Gastroesophageal sphincter (tissue), 4 donors: ENCODE measurements at regions not wholly inside any gene's neighbourhood (a gene's known extent, or its start where the extent isn't known, plus 50 kb on each side); places are given as distances from the start of the nearest gene placed in this dataset.

Experiments used
- ATAC-seq: fragments of 150-250 bp; one replicate; pipeline ENCODE4 v1.9.1; 2016; ENCODE audit warnings: mild to moderate bottlenecking, moderate library complexity
- H3K27ac ChIP-seq, 4 donors: fragments of 200-600 bp; sonication (generic) in 3 of 4; 1 replicate in 3 of 4; 2 replicates in 1 of 4; pipeline ENCODE4 v1.5.1; 2016 to 2019
- H3K27me3 ChIP-seq: fragments of 200-600 bp; sonication (generic); one replicate; pipeline ENCODE4 v1.5.1; 2019
- H3K36me3 ChIP-seq, 2 donors: fragments of 200-600 bp; sonication (generic); one replicate each; pipeline ENCODE4 v1.5.1; 2019; ENCODE audit warnings: control low read depth in 1 of 2
- H3K4me1 ChIP-seq, 3 donors: fragments of 200-600 bp; sonication (generic); 1 replicate in 2 of 3; 2 replicates in 1 of 3; pipeline ENCODE4 v1.5.1; 2016 to 2019; ENCODE audit warnings: control low read depth in 2 of 3
- H3K4me3 ChIP-seq, 2 donors: fragments of 200-600 bp; sonication (generic); one replicate each; pipeline ENCODE4 v1.5.1; 2019; ENCODE audit warnings: mild to moderate bottlenecking in 1 of 2, moderate library complexity in 1 of 2
- H3K9me3 ChIP-seq, 3 donors: fragments of 200-600 bp; sonication (generic); one replicate each; pipeline ENCODE4 v1.5.1; 2017 to 2019; ENCODE audit warnings: control low read depth in 2 of 3
- CTCF ChIP-seq, 4 experiments: fragments of 200-600 bp in 2 of 4; fragments of 450-650 bp in 2 of 4; sonication (generic) in 1 of 4; IDR thresholded peaks; one replicate each; pipeline ENCODE4 v1.5.1; 2017 to 2019; ENCODE audit warnings: antibody characterized with exemption in 4 of 4, mild to moderate bottlenecking in 2 of 4, moderate library complexity in 2 of 4
- EP300 ChIP-seq: sonication (generic); formaldehyde crosslinking; IDR thresholded peaks from one replicate; pipeline ENCODE4 v1.6.1; 2017; ENCODE audit warnings: antibody characterized with exemption, mild to moderate bottlenecking
- POLR2A ChIP-seq, 2 donors: fragments of 450-650 bp; IDR thresholded peaks; one replicate each; pipeline ENCODE4 v1.6.1; 2017; ENCODE audit warnings: antibody characterized with exemption in 2 of 2, mild to moderate bottlenecking in 2 of 2, moderate library complexity in 1 of 2
- POLR2AphosphoS5 ChIP-seq: sonication (generic); formaldehyde crosslinking; IDR thresholded peaks from one replicate; pipeline ENCODE4 v1.6.1; 2017; ENCODE audit warnings: antibody characterized with exemption
- WGBS, 2 donors: methylation state at CpG; one replicate each; pipeline ENCODE4 v1.1.5; 2018; ENCODE audit warnings: low coverage in 1 of 2; 5-methylcytosine and 5-hydroxymethylcytosine counted together

- Histone ChIP-seq H3K4me1 (no peaks in the 10 kb centered on the region), H3K4me3 (no peak overlapping the region), H3K27me3 (no peaks in the 10 kb centered on the region), H3K36me3 (no peaks in the 10 kb centered on the region), H3K27ac (no peak overlapping the region), H3K9me3 (no peaks in the 10 kb centered on the region)
- no peak for TF ChIP-seq EP300
- TF ChIP-seq CTCF (IDR thresholded peaks at IDR 0.05): no peak
- TF ChIP-seq POLR2AphosphoS5: no peak
- TF ChIP-seq POLR2A (IDR thresholded peaks at IDR 0.05): no peak
- ATAC-seq: no peak
- WGBS, 2 donors: 66 to 86% methylated on average over 1 to 2 of the region's 2 CpGs
Observed at GRCh38 chr14:58977366-58977765, 211.1 kb upstream of the DAAM1 start.

GRCh38 chr14:58978343-58978742 is 210.1 kb upstream of the DAAM1 start:
- Histone ChIP-seq H3K27ac (no peak overlapping the region), H3K4me1 (no peaks in the 10 kb centered on the region), H3K36me3 (no peaks in the 10 kb centered on the region), H3K27me3 (no peaks in the 10 kb centered on the region), H3K9me3 (no peaks in the 10 kb centered on the region), H3K4me3 (no peak overlapping the region)
- no peak for TF ChIP-seq POLR2AphosphoS5
- TF ChIP-seq CTCF (IDR thresholded peaks at IDR 0.05): no peak
- WGBS, 2 donors: 29 to 68% methylated on average over 2 to 4 of the region's 4 CpGs
- no peak for ATAC-seq

GRCh38 chr14:58979325-58979724 is 209.1 kb upstream of the DAAM1 start:
- no peaks in the 10 kb centered on the region for H3K4me1 ChIP-seq
- no peaks in the 10 kb centered on the region for H3K36me3 ChIP-seq
- ATAC-seq: no peak
- H3K9me3 ChIP-seq: no peaks in the 10 kb centered on the region
- no peak overlapping the region for H3K4me3 ChIP-seq
- H3K27me3 ChIP-seq: no peaks in the 10 kb centered on the region
- TF ChIP-seq EP300: no peak
- no peak for TF ChIP-seq POLR2AphosphoS5
- TF ChIP-seq POLR2A (IDR thresholded peaks at IDR 0.05): no peak
- no peak for TF ChIP-seq CTCF (IDR thresholded peaks at IDR 0.05)
- 68 to 82% methylated on average over 2 to 6 of the region's 6 CpGs for WGBS, 2 donors
- H3K27ac ChIP-seq: no peak overlapping the region

- ATAC-seq: no peak
- Histone ChIP-seq H3K27me3 (no peaks in the 10 kb centered on the region), H3K9me3 (no peaks in the 10 kb centered on the region), H3K36me3 (no peaks in the 10 kb centered on the region), H3K4me1 (no peaks in the 10 kb centered on the region), H3K27ac (no peak overlapping the region), H3K4me3 (no peak overlapping the region)
- TF ChIP-seq POLR2AphosphoS5 (no peak), CTCF (IDR thresholded peaks at IDR 0.05) (no peak), EP300 (no peak), POLR2A (IDR thresholded peaks at IDR 0.05) (no peak)
- WGBS, 2 donors: 100% methylated on average over 1 of the region's 1 CpG
Observed at GRCh38 chr14:58981840-58982239, 206.6 kb upstream of the DAAM1 start.

- no peaks in the 10 kb centered on the region for H3K27me3 ChIP-seq
- TF ChIP-seq POLR2AphosphoS5: no peak
- TF ChIP-seq CTCF (IDR thresholded peaks at IDR 0.05): no peak
- no peak for TF ChIP-seq POLR2A (IDR thresholded peaks at IDR 0.05)
- TF ChIP-seq EP300: no peak
- no peak for ATAC-seq
- H3K4me3 ChIP-seq: no peak overlapping the region
- no peaks in the 10 kb centered on the region for H3K36me3 ChIP-seq
- WGBS, 2 donors: 80 to 82% methylated on average over 4 of the region's 4 CpGs
- no peaks in the 10 kb centered on the region for H3K9me3 ChIP-seq
- no peak overlapping the region for H3K27ac ChIP-seq
- no peaks in the 10 kb centered on the region for H3K4me1 ChIP-seq
Observed at GRCh38 chr14:58985786-58986185, 202.7 kb upstream of the DAAM1 start.
